ENCODE measurements at regions not wholly inside any gene's neighbourhood (a gene's known extent, or its start where the extent isn't known, plus 50 kb on each side); places are given as distances from the start of the nearest gene placed in this dataset.

DNA sequence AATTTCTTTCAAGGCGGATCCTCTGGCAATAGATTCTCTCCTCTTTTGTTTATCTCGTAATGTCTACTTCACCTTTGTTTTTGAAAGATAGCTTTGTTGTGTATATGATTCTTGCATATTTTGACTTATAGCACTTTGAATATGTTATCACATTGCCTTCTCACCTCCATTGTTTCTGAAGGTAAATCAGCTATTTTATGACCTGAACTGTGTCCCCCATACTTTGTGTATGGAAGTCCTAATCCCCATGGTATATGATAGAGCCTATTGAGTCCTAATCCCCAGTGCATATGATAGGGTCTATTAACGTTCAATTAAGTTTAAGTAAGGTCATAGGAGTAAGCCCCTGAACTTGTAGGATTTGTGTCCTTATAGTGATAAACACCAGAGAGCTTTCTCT is 910.2 kb upstream of the NUDT12 start:
- H3K79me2 ChIP-seq (ENCODE audit: insufficient read depth, low read length): no peaks in the 10 kb centered on the region
- H2BK15ac ChIP-seq (ENCODE audit: low read depth, low read length): no peak overlapping the region
- no peak overlapping the region for H3T11ph ChIP-seq (ENCODE audit: low read length)
- DNase-seq: no peak
- Mint-ChIP-seq H3K27me3 (ENCODE audit: low read depth) (no peaks in the 10 kb centered on the region), H3K4me3 (no peak overlapping the region), H3K27ac (no peak overlapping the region), H3K4me1 (no peaks in the 10 kb centered on the region), H3K9me3 (peaks cover 12 to 20% of the 10 kb centered on the region in 2 experiments), H3K36me3 (ENCODE audit: insufficient read depth in 1 of 3, low read depth in 3 of 3) (peaks cover 5 to 20% (median 7%) of the 10 kb centered on the region in 3 experiments; a peak in 5 of 7 replicates)
- H3K23ac ChIP-seq (ENCODE audit: insufficient read length, low read depth, low read length): no peak overlapping the region
- TF ChIP-seq, protein P1, sequence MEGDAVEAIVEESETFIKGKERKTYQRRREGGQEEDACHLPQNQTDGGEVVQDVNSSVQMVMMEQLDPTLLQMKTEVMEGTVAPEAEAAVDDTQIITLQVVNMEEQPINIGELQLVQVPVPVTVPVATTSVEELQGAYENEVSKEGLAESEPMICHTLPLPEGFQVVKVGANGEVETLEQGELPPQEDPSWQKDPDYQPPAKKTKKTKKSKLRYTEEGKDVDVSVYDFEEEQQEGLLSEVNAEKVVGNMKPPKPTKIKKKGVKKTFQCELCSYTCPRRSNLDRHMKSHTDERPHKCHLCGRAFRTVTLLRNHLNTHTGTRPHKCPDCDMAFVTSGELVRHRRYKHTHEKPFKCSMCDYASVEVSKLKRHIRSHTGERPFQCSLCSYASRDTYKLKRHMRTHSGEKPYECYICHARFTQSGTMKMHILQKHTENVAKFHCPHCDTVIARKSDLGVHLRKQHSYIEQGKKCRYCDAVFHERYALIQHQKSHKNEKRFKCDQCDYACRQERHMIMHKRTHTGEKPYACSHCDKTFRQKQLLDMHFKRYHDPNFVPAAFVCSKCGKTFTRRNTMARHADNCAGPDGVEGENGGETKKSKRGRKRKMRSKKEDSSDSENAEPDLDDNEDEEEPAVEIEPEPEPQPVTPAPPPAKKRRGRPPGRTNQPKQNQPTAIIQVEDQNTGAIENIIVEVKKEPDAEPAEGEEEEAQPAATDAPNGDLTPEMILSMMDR (conservative IDR thresholded peaks at IDR 0.05): no peak
- no peak overlapping the region for H2AK5ac ChIP-seq (ENCODE audit: insufficient read length, low read length)
- H2BK20ac ChIP-seq (ENCODE audit: low read depth, low read length, poor library complexity, severe bottlenecking): no peak overlapping the region
- no peaks in the 10 kb centered on the region for H3K9me3 ChIP-seq (ENCODE audit: control insufficient read depth, low read depth, low read length)
- H3K9ac ChIP-seq (ENCODE audit: extremely low read depth, insufficient read length, low read length): no peak overlapping the region
- H2BK5ac ChIP-seq (ENCODE audit: insufficient read length, low read length): no peak overlapping the region
- no peak overlapping the region for H4K91ac ChIP-seq (ENCODE audit: insufficient read length, low read depth, low read length)
- no peak overlapping the region for H2BK120ac ChIP-seq (ENCODE audit: low read depth, low read length, poor library complexity, severe bottlenecking)
- H3K14ac ChIP-seq (ENCODE audit: insufficient read depth, low read length): no peak overlapping the region
- H3K4ac ChIP-seq (ENCODE audit: low read depth, low read length): no peak overlapping the region
- no peak overlapping the region for H4K8ac ChIP-seq (replicated peaks; ENCODE audit: insufficient read length, low read depth, low read length)
- no peaks in the 10 kb centered on the region for H4K20me1 ChIP-seq (ENCODE audit: control insufficient read depth, insufficient read depth, insufficient read length)
- WGBS (ENCODE audit: extremely low coverage, insufficient read length, low lambda C conversion rate): no CpG with 5 or more reads among the region's 3 CpGs
- no peaks in the 10 kb centered on the region for H3K4me1 ChIP-seq (ENCODE audit: insufficient read depth, low read length)
- H3K79me1 ChIP-seq (ENCODE audit: insufficient read depth, low read depth, low read length, poor library complexity, severe bottlenecking): no peaks in the 10 kb centered on the region
- H3K18ac ChIP-seq (ENCODE audit: insufficient read length, low read depth, low read length): no peak overlapping the region
- no peak overlapping the region for H2BK12ac ChIP-seq (ENCODE audit: insufficient read length, low read depth, low read length)
- H3K23me2 ChIP-seq (ENCODE audit: insufficient read length, low read depth, low read length, poor library complexity, severe bottlenecking): no peaks in the 10 kb centered on the region
- no peak overlapping the region for H4K5ac ChIP-seq (ENCODE audit: insufficient read length, low read depth, low read length)
- no peak overlapping the region for H3K27ac ChIP-seq (ENCODE audit: insufficient read length, low read depth, low read length)
- no peak overlapping the region for H3K4me2 ChIP-seq (ENCODE audit: insufficient read depth, insufficient read length, low read length)
- H2AFZ ChIP-seq (ENCODE audit: low read length): no peak overlapping the region
- H3K27me3 ChIP-seq (ENCODE audit: insufficient read depth, low read length): no peaks in the 10 kb centered on the region
- H3K56ac ChIP-seq (ENCODE audit: insufficient read length, low read depth, low read length): no peak overlapping the region
